Gastrocnemius medialis (tissue), 4 donors: ENCODE measurements at regions not wholly inside any gene's neighbourhood (a gene's known extent, or its start where the extent isn't known, plus 50 kb on each side); places are given as distances from the start of the nearest gene placed in this dataset.

Source experiments
- ATAC-seq, 2 donors: fragments of 150-250 bp; one replicate each; pipeline ENCODE4 v1.9.1; 2016
- DNase-seq, 2 donors: peaks; one replicate each; pipeline ENCODE4 v3.0.0-alpha.2; 2019
- H3K27ac ChIP-seq, 4 donors: fragments of 200-600 bp; sonication (generic); 1 replicate in 1 of 4; 2 replicates in 3 of 4; pipeline ENCODE4 v1.5.1; 2016 to 2018; ENCODE audit warnings: mild to moderate bottlenecking in 2 of 4, moderate library complexity in 1 of 4
- H3K27me3 ChIP-seq, 3 donors: fragments of 200-600 bp; sonication (generic) in 2 of 3; 1 replicate in 1 of 3; 2 replicates in 2 of 3; pipeline versions ENCODE4 v1.5.1 to v1.6.0; 2016 to 2019; ENCODE audit warnings: mild to moderate bottlenecking in 1 of 3, moderate library complexity in 1 of 3
- H3K36me3 ChIP-seq, 2 donors: fragments of 200-600 bp; sonication (generic) in 1 of 2; one replicate each; pipeline ENCODE4 v1.5.1; 2017 to 2018
- H3K4me1 ChIP-seq, 2 donors: fragments of 200-600 bp; sonication (generic) in 1 of 2; one replicate each; pipeline ENCODE4 v1.5.1; 2016 to 2017; ENCODE audit warnings: mild to moderate bottlenecking in 2 of 2
- H3K4me3 ChIP-seq, 4 donors: fragments of 200-600 bp; sonication (generic) in 3 of 4; 1 replicate in 1 of 4; 2 replicates in 3 of 4; pipeline ENCODE4 v1.5.1; 2016 to 2019; ENCODE audit warnings: mild to moderate bottlenecking in 2 of 4
- H3K9me3 ChIP-seq, 3 donors: fragments of 200-600 bp; sonication (generic) in 2 of 3; 1 replicate in 1 of 3; 2 replicates in 2 of 3; pipeline ENCODE4 v1.5.1; 2016 to 2019
- POLR2A ChIP-seq, 2 donors: fragments of 450-650 bp; IDR thresholded peaks; one replicate each; pipeline ENCODE4 v1.6.1; 2017; ENCODE audit warnings: antibody characterized with exemption in 2 of 2, mild to moderate bottlenecking in 2 of 2, moderate library complexity in 2 of 2
- in situ Hi-C, 4 donors: fragments of 200-750 bp; cut with MboI; loops; one replicate each; pipeline versions ENCODE4 v1.15.0 to v1.8.0; 2017; ENCODE audit warnings: low sequenced_read_pairs in 4 of 4
- intact Hi-C: fragments of 100-400 bp; cut with DNase I; formaldehyde crosslinking; loops from one replicate; pipeline ENCODE4 v1.15.1; 2023; ENCODE audit warnings: low total_unique reads
- TF ChIP-seq, protein P1 (sequence below), 5 experiments: fragments of 450-650 bp in 3 of 5; fragments of 200-600 bp in 2 of 5; sonication (generic) in 2 of 5; IDR thresholded peaks in 4 of 5; conservative IDR thresholded peaks in 1 of 5; 1 replicate in 4 of 5; 2 replicates in 1 of 5; pipeline ENCODE4 v1.5.1; 2016 to 2019; ENCODE audit warnings: antibody characterized with exemption in 5 of 5, mild to moderate bottlenecking in 3 of 5, moderate library complexity in 3 of 5

DNA sequence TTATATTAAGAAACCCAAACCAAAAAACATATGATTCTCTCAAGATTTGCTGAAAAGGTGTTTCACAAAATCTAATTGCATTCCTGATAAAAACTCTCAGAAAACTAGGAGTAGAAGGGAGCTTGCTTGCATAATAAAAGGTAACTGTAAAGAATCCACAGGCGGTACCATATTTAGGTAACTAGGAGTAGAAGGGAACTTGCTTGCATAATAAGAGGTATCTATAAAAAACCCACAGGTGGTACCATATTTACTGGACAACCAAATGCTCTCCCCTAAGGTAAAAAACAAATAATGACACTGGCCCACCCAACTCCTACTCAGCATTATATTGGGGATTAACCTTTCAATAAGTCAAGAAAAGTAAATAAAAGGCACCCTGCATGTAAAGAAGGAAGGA is 57.5 kb upstream of the FCN1 start:
- no peak for ATAC-seq
- no peaks in the 10 kb centered on the region for H3K36me3 ChIP-seq
- H3K27me3 ChIP-seq: peaks cover 3 to 5% (median 4%) of the 10 kb centered on the region in 3 donors
- H3K4me3 ChIP-seq: no peak overlapping the region
- in situ Hi-C loops (no loop called here), intact Hi-C loops (no loop called here)
- no peak overlapping the region for H3K27ac ChIP-seq
- TF ChIP-seq, protein P1, sequence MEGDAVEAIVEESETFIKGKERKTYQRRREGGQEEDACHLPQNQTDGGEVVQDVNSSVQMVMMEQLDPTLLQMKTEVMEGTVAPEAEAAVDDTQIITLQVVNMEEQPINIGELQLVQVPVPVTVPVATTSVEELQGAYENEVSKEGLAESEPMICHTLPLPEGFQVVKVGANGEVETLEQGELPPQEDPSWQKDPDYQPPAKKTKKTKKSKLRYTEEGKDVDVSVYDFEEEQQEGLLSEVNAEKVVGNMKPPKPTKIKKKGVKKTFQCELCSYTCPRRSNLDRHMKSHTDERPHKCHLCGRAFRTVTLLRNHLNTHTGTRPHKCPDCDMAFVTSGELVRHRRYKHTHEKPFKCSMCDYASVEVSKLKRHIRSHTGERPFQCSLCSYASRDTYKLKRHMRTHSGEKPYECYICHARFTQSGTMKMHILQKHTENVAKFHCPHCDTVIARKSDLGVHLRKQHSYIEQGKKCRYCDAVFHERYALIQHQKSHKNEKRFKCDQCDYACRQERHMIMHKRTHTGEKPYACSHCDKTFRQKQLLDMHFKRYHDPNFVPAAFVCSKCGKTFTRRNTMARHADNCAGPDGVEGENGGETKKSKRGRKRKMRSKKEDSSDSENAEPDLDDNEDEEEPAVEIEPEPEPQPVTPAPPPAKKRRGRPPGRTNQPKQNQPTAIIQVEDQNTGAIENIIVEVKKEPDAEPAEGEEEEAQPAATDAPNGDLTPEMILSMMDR (IDR thresholded peaks at IDR 0.05 in 4 of 5, conservative IDR thresholded peaks at IDR 0.05 in 1 of 5): no peak
- TF ChIP-seq POLR2A (IDR thresholded peaks at IDR 0.05): no peak
- no peaks in the 10 kb centered on the region for H3K4me1 ChIP-seq
- DNase-seq: no peak
- no peaks in the 10 kb centered on the region for H3K9me3 ChIP-seq

DNA sequence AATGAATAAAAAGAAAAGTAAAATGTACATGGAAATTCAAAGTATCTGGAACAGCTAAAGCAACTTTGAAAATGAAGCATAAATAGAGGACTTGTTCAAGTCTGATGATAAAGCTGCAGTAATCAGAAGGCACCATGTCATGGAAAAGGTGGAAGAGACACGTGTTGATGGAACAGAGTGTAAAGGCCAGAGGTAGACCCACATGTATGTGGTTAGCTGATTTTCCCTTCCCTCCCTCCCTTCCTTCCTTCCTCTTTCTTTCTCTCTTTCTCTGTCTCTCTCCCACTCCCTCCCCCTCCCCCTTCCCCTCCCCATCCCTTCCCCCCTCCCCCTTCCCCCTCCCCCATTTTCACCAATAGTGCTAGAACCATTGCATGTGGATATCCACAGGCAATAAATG is 58.7 kb upstream of the FCN1 start:
- intact Hi-C loops (no loop called here), in situ Hi-C loops (no loop called here)
- DNase-seq (no peak), ATAC-seq (no peak)
- H3K9me3 ChIP-seq: no peaks in the 10 kb centered on the region
- TF ChIP-seq POLR2A (IDR thresholded peaks at IDR 0.05): no peak
- peaks cover 0 to 3% (median 3%) of the 10 kb centered on the region in 3 donors for H3K27me3 ChIP-seq
- H3K27ac ChIP-seq: no peak overlapping the region
- no peaks in the 10 kb centered on the region for H3K36me3 ChIP-seq
- no peak overlapping the region for H3K4me3 ChIP-seq
- no peaks in the 10 kb centered on the region for H3K4me1 ChIP-seq

DNA sequence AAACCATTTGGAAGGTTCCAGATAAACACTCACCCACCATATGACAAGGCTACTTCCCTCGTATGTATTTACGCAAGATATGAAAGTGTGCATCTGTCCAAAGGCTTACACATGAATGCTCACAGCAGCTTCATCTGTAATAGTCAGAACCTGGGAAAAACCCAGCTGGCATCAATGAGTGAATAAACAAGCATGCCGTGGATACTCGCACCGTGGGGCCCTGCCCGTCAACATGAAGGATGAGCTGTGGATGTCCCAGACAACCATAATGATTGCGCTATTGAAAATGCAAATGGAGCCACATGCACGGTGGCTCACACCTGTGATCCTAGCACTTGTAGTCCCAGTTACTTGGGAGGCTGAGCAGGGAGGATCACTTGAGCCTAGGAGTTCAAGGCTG is 60.6 kb upstream of the FCN1 start:
- Histone ChIP-seq H3K4me1 (no peaks in the 10 kb centered on the region), H3K27ac (no peak overlapping the region), H3K36me3 (no peaks in the 10 kb centered on the region), H3K27me3 (no peaks in the 10 kb centered on the region), H3K9me3 (no peaks in the 10 kb centered on the region), H3K4me3 (no peak overlapping the region)
- no peak for ATAC-seq
- no peak for DNase-seq
- in situ Hi-C loops (no loop called here), intact Hi-C loops (no loop called here)
- no peak for TF ChIP-seq POLR2A (IDR thresholded peaks at IDR 0.05)
- TF ChIP-seq, protein P1 (IDR thresholded peaks at IDR 0.05 in 4 of 5, conservative IDR thresholded peaks at IDR 0.05 in 1 of 5): no peak

DNA sequence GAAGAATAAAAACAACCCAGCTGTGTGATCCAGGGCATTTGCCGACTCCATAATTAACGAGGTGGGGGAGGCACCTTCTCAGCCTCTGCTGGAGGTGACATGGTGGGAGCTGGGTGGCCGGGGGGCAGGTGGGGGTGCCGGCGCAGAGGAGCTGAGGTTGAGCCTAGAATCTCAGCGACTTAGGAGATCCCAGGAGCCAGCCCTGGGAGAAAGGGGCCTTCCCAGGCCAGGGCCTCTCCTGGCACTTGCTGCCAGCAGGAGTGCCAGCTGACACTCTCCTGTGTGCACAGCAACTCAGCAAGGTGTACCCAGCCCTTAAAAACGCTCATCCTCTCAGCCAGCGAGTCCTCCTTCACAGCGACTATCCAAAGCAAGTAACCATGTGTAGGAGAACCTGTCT is 62.8 kb upstream of the FCN1 start:
- Histone ChIP-seq H3K27ac (no peak overlapping the region), H3K4me1 (no peaks in the 10 kb centered on the region), H3K36me3 (no peaks in the 10 kb centered on the region), H3K27me3 (no peaks in the 10 kb centered on the region), H3K4me3 (no peak overlapping the region), H3K9me3 (no peaks in the 10 kb centered on the region)
- in situ Hi-C loops: no loop called here
- no peak for TF ChIP-seq POLR2A (IDR thresholded peaks at IDR 0.05)
- TF ChIP-seq, protein P1 (IDR thresholded peaks at IDR 0.05 in 4 of 5, conservative IDR thresholded peaks at IDR 0.05 in 1 of 5): no peak
- ATAC-seq: no peak
- intact Hi-C loops: no loop called here
- no peak for DNase-seq

DNA sequence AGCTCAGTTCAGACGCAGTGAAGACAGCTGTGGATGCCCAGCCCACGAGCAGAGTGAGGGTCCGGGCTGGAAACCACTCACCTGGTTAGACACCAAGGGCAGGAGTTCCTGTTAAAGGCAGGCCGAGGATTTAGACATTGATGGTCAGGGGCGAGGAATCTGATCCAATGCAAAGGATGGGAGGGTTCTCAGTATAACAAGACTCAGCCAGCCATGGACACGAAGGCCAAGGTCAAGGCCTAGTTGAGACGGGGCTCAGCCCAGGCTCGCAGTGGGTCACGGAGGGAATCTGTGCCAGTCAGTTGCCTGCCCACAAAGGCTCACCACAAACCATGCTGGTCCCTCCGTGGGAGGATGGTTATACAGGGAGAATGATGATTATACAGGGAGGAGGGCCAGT is 63.3 kb upstream of the FCN1 start:
- Histone ChIP-seq H3K9me3 (no peaks in the 10 kb centered on the region), H3K36me3 (no peaks in the 10 kb centered on the region), H3K4me3 (no peak overlapping the region), H3K27me3 (no peaks in the 10 kb centered on the region), H3K27ac (no peak overlapping the region), H3K4me1 (no peaks in the 10 kb centered on the region)
- intact Hi-C loops: no loop called here
- ATAC-seq: no peak
- no peak for TF ChIP-seq POLR2A (IDR thresholded peaks at IDR 0.05)
- TF ChIP-seq, protein P1 (IDR thresholded peaks at IDR 0.05 in 4 of 5, conservative IDR thresholded peaks at IDR 0.05 in 1 of 5): no peak
- no peak for DNase-seq
- in situ Hi-C loops: no loop called here
